Gastroesophageal sphincter (tissue), 3 donors: ENCODE measurements at regions not wholly inside any gene's neighbourhood (a gene's known extent, or its start where the extent isn't known, plus 50 kb on each side); places are given as distances from the start of the nearest gene placed in this dataset.

ENCODE experiments used
- POLR2AphosphoS5 ChIP-seq: sonication (generic); formaldehyde crosslinking; IDR thresholded peaks from one replicate; pipeline ENCODE4 v1.6.1; 2017; ENCODE audit warnings: antibody characterized with exemption
- TF ChIP-seq, protein P1 (sequence below), 4 experiments: fragments of 200-600 bp in 2 of 4; fragments of 450-650 bp in 2 of 4; sonication (generic) in 1 of 4; IDR thresholded peaks; one replicate each; pipeline ENCODE4 v1.5.1; 2017 to 2019; ENCODE audit warnings: antibody characterized with exemption in 4 of 4, mild to moderate bottlenecking in 2 of 4, moderate library complexity in 2 of 4

DNA sequence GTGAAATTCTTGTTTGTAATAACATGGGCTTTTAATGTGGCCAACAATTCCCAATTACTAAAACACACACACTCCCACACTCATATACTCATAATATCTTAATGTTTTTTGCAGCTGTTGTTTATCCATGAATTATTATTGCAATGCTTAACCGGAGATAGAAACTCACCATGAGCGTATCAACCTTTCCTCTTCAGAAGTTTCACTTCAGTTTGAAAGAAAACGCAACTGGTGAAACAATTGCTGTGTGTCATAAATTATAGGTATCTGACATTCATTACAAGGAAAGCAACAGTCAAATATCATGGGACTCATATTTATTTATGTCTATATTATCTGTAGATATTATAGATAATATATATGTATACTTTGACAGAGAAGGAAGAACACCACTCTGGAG, 104.1 kb downstream of the HDGFL1 start:
- TF ChIP-seq, protein P1, sequence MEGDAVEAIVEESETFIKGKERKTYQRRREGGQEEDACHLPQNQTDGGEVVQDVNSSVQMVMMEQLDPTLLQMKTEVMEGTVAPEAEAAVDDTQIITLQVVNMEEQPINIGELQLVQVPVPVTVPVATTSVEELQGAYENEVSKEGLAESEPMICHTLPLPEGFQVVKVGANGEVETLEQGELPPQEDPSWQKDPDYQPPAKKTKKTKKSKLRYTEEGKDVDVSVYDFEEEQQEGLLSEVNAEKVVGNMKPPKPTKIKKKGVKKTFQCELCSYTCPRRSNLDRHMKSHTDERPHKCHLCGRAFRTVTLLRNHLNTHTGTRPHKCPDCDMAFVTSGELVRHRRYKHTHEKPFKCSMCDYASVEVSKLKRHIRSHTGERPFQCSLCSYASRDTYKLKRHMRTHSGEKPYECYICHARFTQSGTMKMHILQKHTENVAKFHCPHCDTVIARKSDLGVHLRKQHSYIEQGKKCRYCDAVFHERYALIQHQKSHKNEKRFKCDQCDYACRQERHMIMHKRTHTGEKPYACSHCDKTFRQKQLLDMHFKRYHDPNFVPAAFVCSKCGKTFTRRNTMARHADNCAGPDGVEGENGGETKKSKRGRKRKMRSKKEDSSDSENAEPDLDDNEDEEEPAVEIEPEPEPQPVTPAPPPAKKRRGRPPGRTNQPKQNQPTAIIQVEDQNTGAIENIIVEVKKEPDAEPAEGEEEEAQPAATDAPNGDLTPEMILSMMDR (IDR thresholded peaks at IDR 0.05), result no peak
- TF ChIP-seq POLR2AphosphoS5, result no peak
